Skeletal muscle tissue (tissue), 3 donors: ENCODE measurements at regions not wholly inside any gene's neighbourhood (a gene's known extent, or its start where the extent isn't known, plus 50 kb on each side); places are given as distances from the start of the nearest gene placed in this dataset.

Experiments used
- H3K27ac ChIP-seq: one replicate; pipeline ENCODE4 v1.7.0; 2013; ENCODE audit warnings: mild to moderate bottlenecking, low read depth, low read length, inconsistent platforms
- H3K27me3 ChIP-seq, 3 donors: one replicate each; pipeline ENCODE4 v1.7.0; 2013; ENCODE audit warnings: low read length in 3 of 3; ENCODE audit not compliant: control insufficient read depth in 3 of 3, insufficient read depth in 3 of 3
- H3K36me3 ChIP-seq, 3 donors: one replicate each; pipeline ENCODE4 v1.7.0; 2013; ENCODE audit warnings: low read length in 3 of 3; ENCODE audit not compliant: control insufficient read depth in 3 of 3, insufficient read depth in 3 of 3
- H3K4me1 ChIP-seq, 3 donors: one replicate each; pipeline ENCODE4 v1.7.0; 2013; ENCODE audit warnings: low read length in 3 of 3, mild to moderate bottlenecking in 3 of 3; ENCODE audit not compliant: control insufficient read depth in 3 of 3, insufficient read depth in 3 of 3
- H3K4me3 ChIP-seq, 3 donors: one replicate each; pipeline ENCODE4 v1.7.0; 2013; ENCODE audit warnings: low read length in 3 of 3
- H3K9ac ChIP-seq, 3 donors: one replicate each; pipeline ENCODE4 v1.7.0; 2013; ENCODE audit warnings: low read length in 3 of 3, mild to moderate bottlenecking in 3 of 3, moderate library complexity in 2 of 3, low read depth in 1 of 3
- H3K9me3 ChIP-seq, 3 donors: one replicate each; pipeline ENCODE4 v1.7.0; 2013; ENCODE audit warnings: low read length in 3 of 3; ENCODE audit not compliant: control insufficient read depth in 3 of 3
- donor health status: Osteomylitis.

DNA sequence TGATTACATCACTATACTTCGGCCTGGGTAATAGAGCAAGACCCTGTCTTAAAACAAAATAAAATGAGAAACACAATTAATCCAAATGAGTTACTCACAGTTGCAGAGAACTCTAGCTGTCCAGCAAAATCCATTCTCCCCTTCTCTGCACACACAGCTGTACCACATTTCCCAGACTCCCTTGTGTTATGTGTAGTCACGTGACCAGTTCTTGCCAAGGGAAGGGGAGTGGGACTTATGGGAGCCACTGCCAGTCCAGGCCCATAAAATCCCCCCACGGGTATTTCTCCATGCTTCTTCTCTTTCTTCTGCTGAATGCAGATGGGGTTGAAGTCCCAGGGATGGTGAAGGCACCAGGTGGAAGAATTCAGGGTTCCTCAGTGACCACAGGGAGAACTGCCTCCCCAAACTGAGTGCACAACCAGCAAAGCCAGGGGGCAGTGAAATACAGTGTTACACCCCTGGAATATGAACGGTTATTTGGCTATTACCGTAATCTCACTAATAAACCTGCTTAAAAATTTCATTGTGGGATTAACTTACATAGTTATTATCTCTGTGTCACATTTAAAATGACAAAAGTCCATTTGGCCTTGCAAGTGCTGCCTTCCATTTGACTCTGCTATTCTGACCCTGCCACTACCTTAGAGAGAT, 85.6 kb upstream of the FMN2 start:
- H3K36me3 ChIP-seq: no peaks in the 10 kb centered on the region
- no peak overlapping the region for H3K4me3 ChIP-seq
- no peak overlapping the region for H3K27ac ChIP-seq
- H3K4me1 ChIP-seq: no peaks in the 10 kb centered on the region
- H3K27me3 ChIP-seq: no peaks in the 10 kb centered on the region
- H3K9me3 ChIP-seq: peaks cover 5 to 8% (median 7%) of the 10 kb centered on the region in 3 donors
- no peak overlapping the region for H3K9ac ChIP-seq

DNA sequence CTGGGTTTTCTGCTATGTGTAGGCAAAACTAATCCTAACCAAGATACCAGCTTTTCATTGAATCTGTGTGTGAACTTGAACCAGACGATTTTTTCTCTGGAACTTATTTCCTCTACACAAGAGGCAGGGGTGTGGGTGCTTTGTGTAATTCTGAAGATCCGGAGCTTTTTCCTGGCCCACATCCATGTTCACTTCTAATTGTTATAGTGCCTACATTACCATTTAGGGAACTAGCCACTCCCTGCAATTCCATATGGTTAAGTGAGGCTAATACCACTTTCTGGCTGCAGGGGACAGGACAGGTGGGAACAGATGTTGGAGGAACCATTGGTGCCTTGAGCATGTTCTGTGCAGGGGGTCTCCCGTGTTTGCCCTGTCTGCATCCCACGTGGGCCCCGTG, 83.4 kb upstream of the FMN2 start:
- no peaks in the 10 kb centered on the region for H3K4me1 ChIP-seq
- H3K27ac ChIP-seq: no peak overlapping the region
- H3K9ac ChIP-seq: no peak overlapping the region
- H3K27me3 ChIP-seq: no peaks in the 10 kb centered on the region
- H3K4me3 ChIP-seq: no peak overlapping the region
- H3K36me3 ChIP-seq: no peaks in the 10 kb centered on the region
- peaks cover 5 to 8% (median 7%) of the 10 kb centered on the region in 3 donors for H3K9me3 ChIP-seq

DNA sequence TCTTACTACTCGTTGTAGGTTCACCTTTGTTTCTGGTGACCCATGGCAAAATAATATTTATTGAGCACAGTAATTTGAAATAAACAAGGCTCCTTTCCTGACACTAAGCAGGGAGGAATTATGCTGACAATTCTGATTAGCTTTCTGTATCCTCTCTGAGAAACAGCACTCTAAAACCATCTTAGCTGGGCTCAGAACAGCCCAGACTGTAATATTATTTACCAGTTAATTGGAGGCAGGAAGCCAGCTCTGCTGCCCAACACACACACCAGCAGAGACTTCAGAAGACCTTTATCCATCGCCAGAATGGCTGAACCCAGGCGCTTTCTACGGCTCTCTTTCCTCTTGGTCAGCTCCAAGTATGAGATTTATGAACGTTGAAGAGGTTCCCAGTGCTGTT, 77.6 kb upstream of the FMN2 start:
- Histone ChIP-seq H3K4me1 (no peaks in the 10 kb centered on the region), H3K9ac (no peak overlapping the region), H3K9me3 (peaks cover 5 to 8% (median 5%) of the 10 kb centered on the region in 3 donors), H3K27me3 (no peaks in the 10 kb centered on the region), H3K27ac (no peak overlapping the region), H3K4me3 (no peak overlapping the region), H3K36me3 (no peaks in the 10 kb centered on the region)

DNA sequence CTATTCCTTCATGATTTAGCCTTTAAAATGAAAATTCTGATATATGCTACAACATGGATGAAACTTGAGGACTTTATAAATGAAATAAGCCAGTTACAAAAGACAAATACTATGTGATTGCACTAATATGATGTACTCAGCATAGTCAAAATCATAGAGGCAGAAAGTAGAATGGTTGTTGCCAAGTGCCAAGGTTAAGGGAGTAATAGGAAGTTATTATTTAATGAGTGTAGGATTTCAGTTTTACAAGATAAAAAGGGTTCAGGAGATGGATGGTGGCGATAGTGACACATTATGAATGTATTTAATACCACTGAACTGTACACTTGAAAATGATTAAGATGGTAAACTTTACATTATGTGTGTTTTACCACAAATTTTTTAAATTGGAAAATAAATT, 73.1 kb upstream of the FMN2 start:
- no peaks in the 10 kb centered on the region for H3K9me3 ChIP-seq
- H3K36me3 ChIP-seq: no peaks in the 10 kb centered on the region
- H3K4me3 ChIP-seq: no peak overlapping the region
- no peaks in the 10 kb centered on the region for H3K27me3 ChIP-seq
- no peak overlapping the region for H3K27ac ChIP-seq
- no peaks in the 10 kb centered on the region for H3K4me1 ChIP-seq
- no peak overlapping the region for H3K9ac ChIP-seq

DNA sequence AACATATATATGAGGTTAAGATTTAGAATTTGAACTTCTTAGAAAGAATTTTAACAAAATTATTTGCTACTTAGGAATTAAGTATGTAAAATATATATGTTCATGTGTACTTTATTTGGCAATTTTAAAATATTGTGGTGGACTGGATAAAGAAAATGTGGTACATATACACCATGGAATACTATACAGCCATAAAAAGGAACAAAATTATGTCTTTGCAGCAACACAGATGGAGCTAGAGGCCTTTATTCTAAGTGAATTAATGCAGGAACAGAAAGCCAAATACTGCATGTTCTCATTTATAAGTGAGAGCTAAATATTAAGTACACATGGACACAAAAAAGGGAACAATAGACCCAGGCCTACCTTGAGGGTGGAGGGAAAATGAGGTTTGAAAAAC, 72.2 kb upstream of the FMN2 start:
- H3K27me3 ChIP-seq: no peaks in the 10 kb centered on the region
- H3K9ac ChIP-seq: no peak overlapping the region
- no peaks in the 10 kb centered on the region for H3K9me3 ChIP-seq
- H3K4me1 ChIP-seq: no peaks in the 10 kb centered on the region
- no peaks in the 10 kb centered on the region for H3K36me3 ChIP-seq
- H3K4me3 ChIP-seq: no peak overlapping the region
- no peak overlapping the region for H3K27ac ChIP-seq

DNA sequence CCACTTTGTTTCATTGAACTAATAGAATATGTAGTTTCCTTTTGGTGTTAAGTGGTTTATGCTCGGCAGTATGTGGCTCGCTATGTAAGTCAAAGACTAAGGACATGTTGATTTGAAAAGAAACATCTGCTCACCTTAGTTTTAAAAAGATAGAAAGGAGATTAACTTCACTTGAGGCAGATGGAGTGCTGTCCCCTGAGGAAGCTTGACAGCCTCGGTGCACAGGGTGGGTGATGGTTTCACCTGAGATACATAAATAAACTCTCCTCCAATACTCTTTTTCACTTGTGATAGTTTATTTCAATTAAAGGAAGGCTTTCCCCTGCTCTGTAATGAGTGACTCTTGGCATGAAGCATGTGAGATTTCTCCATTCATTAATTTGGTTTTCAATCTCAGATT, 70.8 kb upstream of the FMN2 start:
- no peak overlapping the region for H3K9ac ChIP-seq
- no peaks in the 10 kb centered on the region for H3K4me1 ChIP-seq
- H3K36me3 ChIP-seq: no peaks in the 10 kb centered on the region
- H3K4me3 ChIP-seq: no peak overlapping the region
- no peaks in the 10 kb centered on the region for H3K27me3 ChIP-seq
- H3K27ac ChIP-seq: no peak overlapping the region
- H3K9me3 ChIP-seq: no peaks in the 10 kb centered on the region

GRCh38 chr1:240021709-240022108, 70.0 kb upstream of the FMN2 start:
- Histone ChIP-seq H3K27me3 (no peaks in the 10 kb centered on the region), H3K4me1 (no peaks in the 10 kb centered on the region), H3K9me3 (no peaks in the 10 kb centered on the region), H3K36me3 (no peaks in the 10 kb centered on the region), H3K27ac (no peak overlapping the region), H3K4me3 (no peak overlapping the region), H3K9ac (no peak overlapping the region)

DNA sequence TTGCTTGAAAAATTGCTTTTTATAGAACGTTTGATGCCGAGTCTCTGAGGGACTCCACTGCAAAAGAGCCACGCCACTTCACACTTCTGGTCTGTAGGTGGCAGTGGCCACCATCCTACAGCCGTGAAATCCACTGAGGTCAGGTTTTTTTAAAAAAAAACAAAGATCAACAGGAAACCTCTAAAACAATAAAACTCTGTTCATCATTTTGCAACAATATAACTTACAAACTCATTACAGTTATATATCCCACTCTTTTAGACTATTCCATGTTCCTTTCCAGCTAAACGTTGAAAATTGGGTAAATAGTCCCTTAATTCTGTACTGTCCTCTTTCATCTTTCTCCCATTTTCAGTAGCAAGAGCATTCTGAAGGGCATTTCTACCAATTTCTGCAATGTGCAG, 64.6 kb upstream of the FMN2 start:
- Histone ChIP-seq H3K36me3 (no peaks in the 10 kb centered on the region), H3K27ac (no peak overlapping the region), H3K4me1 (no peaks in the 10 kb centered on the region), H3K4me3 (no peak overlapping the region), H3K27me3 (no peaks in the 10 kb centered on the region), H3K9ac (no peak overlapping the region), H3K9me3 (no peaks in the 10 kb centered on the region)

GRCh38 chr1:240029418-240029817, 62.3 kb upstream of the FMN2 start:
- Histone ChIP-seq H3K36me3 (no peaks in the 10 kb centered on the region), H3K9me3 (no peaks in the 10 kb centered on the region), H3K27ac (no peak overlapping the region), H3K4me1 (no peaks in the 10 kb centered on the region), H3K4me3 (no peak overlapping the region), H3K27me3 (no peaks in the 10 kb centered on the region), H3K9ac (no peak overlapping the region)

DNA sequence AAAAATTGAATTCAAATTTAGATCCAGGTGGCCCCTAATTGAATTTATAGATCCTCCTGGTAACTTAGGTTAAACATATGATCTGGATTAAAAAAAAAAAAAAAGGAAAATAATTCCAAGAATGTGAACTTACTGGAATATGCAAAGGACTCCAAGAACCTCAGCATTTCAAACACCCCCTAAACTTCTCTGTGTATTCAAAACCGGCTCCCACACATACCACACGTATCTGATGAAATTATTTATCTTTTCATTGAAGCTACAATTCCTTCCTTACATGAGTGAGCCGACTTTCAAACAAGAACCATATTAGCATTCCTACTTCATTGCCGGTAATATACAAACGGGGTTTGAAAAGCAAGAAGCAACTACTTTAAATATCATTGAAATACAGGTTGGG, 61.4 kb upstream of the FMN2 start:
- Histone ChIP-seq H3K4me1 (no peaks in the 10 kb centered on the region), H3K27ac (no peak overlapping the region), H3K9me3 (no peaks in the 10 kb centered on the region), H3K36me3 (no peaks in the 10 kb centered on the region), H3K27me3 (no peaks in the 10 kb centered on the region), H3K9ac (no peak overlapping the region), H3K4me3 (no peak overlapping the region)

GRCh38 chr1:240031009-240031408, 60.7 kb upstream of the FMN2 start:
- no peaks in the 10 kb centered on the region for H3K9me3 ChIP-seq
- H3K4me3 ChIP-seq: no peak overlapping the region
- no peaks in the 10 kb centered on the region for H3K36me3 ChIP-seq
- no peak overlapping the region for H3K27ac ChIP-seq
- H3K4me1 ChIP-seq: no peaks in the 10 kb centered on the region
- no peaks in the 10 kb centered on the region for H3K27me3 ChIP-seq
- H3K9ac ChIP-seq: no peak overlapping the region
